ENCODE measurements at regions not wholly inside any gene's neighbourhood (a gene's known extent, or its start where the extent isn't known, plus 50 kb on each side); places are given as distances from the start of the nearest gene placed in this dataset.

- TF ChIP-seq CTCF (optimal IDR thresholded peaks at IDR 0.05 in 1 of 3, IDR thresholded peaks at IDR 0.05 in 1 of 3, conservative IDR thresholded peaks at IDR 0.05 in 1 of 3; ENCODE audit: extremely low read depth in 1 of 3, insufficient read depth in 2 of 3, low read length in 3 of 3) (no peak), EZH2 (IDR thresholded peaks at IDR 0.05; ENCODE audit: low read length) (no peak)
These were observed 55.2 kb upstream of the BEND6 start for GRCh38 chr6:56899753-56900152.
